Dedifferentiated amniotic fluid mesenchymal stem cell (primary cell): ENCODE measurements at regions not wholly inside any gene's neighbourhood (a gene's known extent, or its start where the extent isn't known, plus 50 kb on each side); places are given as distances from the start of the nearest gene placed in this dataset.
A peak's percentile ranks its signal among the peaks of the same experiment; 100 is the strongest.
"Not testable (repeated sequence)": the region's sequence is repeated elsewhere in the genome, so short reads cannot be mapped to it uniquely, and the experiment has no call there.

Experiments
- DNase-seq: peaks from one replicate; pipeline ENCODE4 v3.0.0-alpha.2; 2016; ENCODE audit errors: extremely low spot score

- not testable (repeated sequence) for DNase-seq
Observed at GRCh38 chr9:63450836-63451235, 1834.2 kb downstream of the FOXD4L5 start.

- not testable (repeated sequence) for DNase-seq
Observed at GRCh38 chr9:63425123-63425522, 1859.9 kb downstream of the FOXD4L5 start.

GRCh38 chr9:63390897-63391296, 1894.1 kb downstream of the FOXD4L5 start:
- not testable (repeated sequence) for DNase-seq

- peak; percentile 12 for DNase-seq
Observed at GRCh38 chr9:63385479-63385878, 1899.5 kb downstream of the FOXD4L5 start.

- DNase-seq: not testable (repeated sequence)
Observed at GRCh38 chr9:63379864-63380263, 1905.1 kb downstream of the FOXD4L5 start.

- DNase-seq: not testable (repeated sequence)
Observed at GRCh38 chr9:63354219-63354618, 1930.8 kb downstream of the FOXD4L5 start.

GRCh38 chr9:63347347-63347746, 1937.7 kb downstream of the FOXD4L5 start:
- DNase-seq: not testable (repeated sequence)

GRCh38 chr9:63346310-63347048, 1938.5 kb downstream of the FOXD4L5 start:
- peak; percentile 27 for DNase-seq

- DNase-seq: not testable (repeated sequence)
Observed at GRCh38 chr9:63344408-63344807, 1940.6 kb downstream of the FOXD4L5 start.

- not testable (repeated sequence) for DNase-seq
Observed at GRCh38 chr9:63342528-63342927, 1942.5 kb downstream of the FOXD4L5 start.

- not testable (repeated sequence) for DNase-seq
Observed at GRCh38 chr9:63337899-63338604, 1947.0 kb downstream of the FOXD4L5 start.

GRCh38 chr9:63335286-63335685, 1949.7 kb downstream of the FOXD4L5 start:
- not testable (repeated sequence) for DNase-seq

GRCh38 chr9:63334187-63334586, 1950.8 kb downstream of the FOXD4L5 start:
- DNase-seq: not testable (repeated sequence)

GRCh38 chr9:63333083-63333482, 1951.9 kb downstream of the FOXD4L5 start:
- not testable (repeated sequence) for DNase-seq

GRCh38 chr9:63328313-63328712, 1956.7 kb downstream of the FOXD4L5 start:
- not testable (repeated sequence) for DNase-seq

- DNase-seq: not testable (repeated sequence)
Observed at GRCh38 chr9:63327211-63327610, 1957.8 kb downstream of the FOXD4L5 start.

- DNase-seq: not testable (repeated sequence)
Observed at GRCh38 chr9:63326665-63327064, 1958.3 kb downstream of the FOXD4L5 start.

- DNase-seq: not testable (repeated sequence)
Observed at GRCh38 chr9:63325696-63326095, 1959.3 kb downstream of the FOXD4L5 start.

GRCh38 chr9:63318093-63318492, 1966.9 kb downstream of the FOXD4L5 start:
- not testable (repeated sequence) for DNase-seq

GRCh38 chr9:63315387-63315786, 1969.6 kb downstream of the FOXD4L5 start:
- DNase-seq: not testable (repeated sequence)

- not testable (repeated sequence) for DNase-seq
Observed at GRCh38 chr9:63296848-63297247, 1988.2 kb downstream of the FOXD4L5 start.

GRCh38 chr9:63296366-63296765, 1988.6 kb downstream of the FOXD4L5 start:
- DNase-seq: not testable (repeated sequence)

- not testable (repeated sequence) for DNase-seq
Observed at GRCh38 chr9:63289971-63290370, 1995.0 kb downstream of the FOXD4L5 start.
